CD14-positive monocyte (primary cell): ENCODE measurements at regions not wholly inside any gene's neighbourhood (a gene's known extent, or its start where the extent isn't known, plus 50 kb on each side); places are given as distances from the start of the nearest gene placed in this dataset.
A peak's percentile ranks its signal among the peaks of the same experiment; 100 is the strongest.

ENCODE experiments used
- DNase-seq, 3 donors: peaks; one replicate each; pipeline ENCODE4 v3.0.0-alpha.2; 2011 to 2022
- H2AFZ ChIP-seq: 2 replicates; pipeline ENCODE4 v1.6.0; 2012; ENCODE audit warnings: mild to moderate bottlenecking, low read depth, low read length, inconsistent platforms; ENCODE audit not compliant: insufficient read depth, poor library complexity, severe bottlenecking
- H3K27ac ChIP-seq, 2 donors: 1 replicate in 1 of 2; 2 replicates in 1 of 2; pipeline ENCODE4 v1.5.1; 2012 to 2013; ENCODE audit warnings: low read length in 2 of 2, control low read depth in 1 of 2, inconsistent platforms in 1 of 2, low read depth in 1 of 2, mild to moderate bottlenecking in 1 of 2
- H3K27me3 ChIP-seq, 2 donors: one replicate each; pipeline versions ENCODE4 v1.6.0 to v1.6.1; 2011 to 2013; ENCODE audit warnings: low read length in 2 of 2; ENCODE audit not compliant: control insufficient read depth in 2 of 2, insufficient read depth in 2 of 2
- H3K36me3 ChIP-seq, 2 donors: replicated peaks in 1 of 2; 1 replicate in 1 of 2; 2 replicates in 1 of 2; pipeline versions ENCODE4 v1.5.1 to v1.6.1; 2012 to 2013; ENCODE audit warnings: low read length in 2 of 2, control low read depth in 1 of 2, inconsistent platforms in 1 of 2, mild to moderate bottlenecking in 1 of 2; ENCODE audit not compliant: insufficient read depth in 2 of 2, control insufficient read depth in 1 of 2
- H3K4me1 ChIP-seq, 2 donors: 1 replicate in 1 of 2; 2 replicates in 1 of 2; pipeline versions ENCODE4 v1.5.1 to v1.6.1; 2012 to 2013; ENCODE audit warnings: low read length in 2 of 2, control low read depth in 1 of 2, inconsistent platforms in 1 of 2, mild to moderate bottlenecking in 1 of 2, moderate library complexity in 1 of 2; ENCODE audit not compliant: insufficient read depth in 2 of 2, control insufficient read depth in 1 of 2
- H3K4me2 ChIP-seq: replicated peaks from 2 replicates; pipeline ENCODE3; 2012; ENCODE audit warnings: low read length, moderate library complexity, mild to moderate bottlenecking; ENCODE audit not compliant: poor library complexity, severe bottlenecking; ENCODE audit errors: extremely low read depth
- H3K4me3 ChIP-seq, 3 experiments: fragments of 200-600 bp in 1 of 3; sonication (generic) in 1 of 3; replicated peaks in 1 of 3; 1 replicate in 2 of 3; 2 replicates in 1 of 3; pipeline ENCODE4 v1.5.1; 2011 to 2013; ENCODE audit warnings: low read length in 3 of 3, mild to moderate bottlenecking in 3 of 3, control low read depth in 2 of 3, low read depth in 2 of 3, inconsistent platforms in 1 of 3, moderate library complexity in 1 of 3
- H3K79me2 ChIP-seq: 2 replicates; pipeline ENCODE4 v1.6.0; 2012; ENCODE audit warnings: mild to moderate bottlenecking, control low read depth, inconsistent platforms, low read length, moderate library complexity; ENCODE audit not compliant: insufficient read depth
- H3K9ac ChIP-seq: 2 replicates; pipeline ENCODE4 v1.6.0; 2017; ENCODE audit warnings: low read length, mild to moderate bottlenecking; ENCODE audit not compliant: insufficient read depth, poor library complexity, severe bottlenecking
- H3K9me3 ChIP-seq, 2 donors: replicated peaks in 1 of 2; 1 replicate in 1 of 2; 2 replicates in 1 of 2; pipeline versions ENCODE4 v1.5.1 to v1.6.1; 2012 to 2013; ENCODE audit warnings: low read length in 2 of 2, control low read depth in 1 of 2; ENCODE audit not compliant: control insufficient read depth in 1 of 2, insufficient read depth in 1 of 2
- H4K20me1 ChIP-seq: 2 replicates; pipeline ENCODE4 v1.6.0; 2012; ENCODE audit warnings: mild to moderate bottlenecking, low read length, control low read depth, moderate library complexity; ENCODE audit not compliant: insufficient read depth
- H3K27ac Mint-ChIP-seq, 7 donors: one replicate each; pipeline ENCODE4 v1.8.0; 2020; ENCODE audit warnings: mild to moderate bottlenecking in 7 of 7, mixed read lengths in 7 of 7, moderate library complexity in 6 of 7, inconsistent platforms in 2 of 7
- H3K27me3 Mint-ChIP-seq, 3 donors: one replicate each; pipeline ENCODE4 v1.8.0; 2021 to 2022; ENCODE audit warnings: low read depth in 3 of 3, mild to moderate bottlenecking in 3 of 3, mixed read lengths in 3 of 3, moderate library complexity in 3 of 3, inconsistent platforms in 1 of 3
- H3K36me3 Mint-ChIP-seq, 2 donors: one replicate each; pipeline ENCODE4 v1.8.0; 2020; ENCODE audit warnings: mixed read lengths in 2 of 2, inconsistent platforms in 1 of 2, mild to moderate bottlenecking in 1 of 2
- H3K4me1 Mint-ChIP-seq: one replicate; pipeline ENCODE4 v1.8.0; 2020; ENCODE audit warnings: mild to moderate bottlenecking, mixed read lengths
- H3K4me3 Mint-ChIP-seq, 2 donors: one replicate each; pipeline ENCODE4 v1.8.0; 2020; ENCODE audit warnings: mild to moderate bottlenecking in 2 of 2, mixed read lengths in 2 of 2, moderate library complexity in 1 of 2
- H3K9me3 Mint-ChIP-seq, 7 donors: one replicate each; pipeline ENCODE4 v1.8.0; 2020 to 2022; ENCODE audit warnings: mixed read lengths in 7 of 7, mild to moderate bottlenecking in 6 of 7, moderate library complexity in 6 of 7, inconsistent platforms in 2 of 7
- CTCF ChIP-seq: fragments of 200-600 bp; IDR thresholded peaks from one replicate; pipeline ENCODE4 v1.8.0; 2022; ENCODE audit warnings: antibody characterized with exemption, mild to moderate bottlenecking
- WGBS: methylation state at CpG from one replicate; pipeline ENCODE4 v1.1.5; 2013; ENCODE audit warnings: missing lambda C conversion rate; ENCODE audit not compliant: insufficient coverage; 5-methylcytosine and 5-hydroxymethylcytosine counted together
- intact Hi-C, 2 donors: fragments of 100-400 bp; cut with micrococcal nuclease; formaldehyde crosslinking; loops; one replicate each; pipeline versions ENCODE4 v1.15.0 to v1.15.1; 2023

- no peak overlapping the region for H2AFZ ChIP-seq
- Mint-ChIP-seq H3K27me3 (peaks cover 2 to 4% (median 3%) of the 10 kb centered on the region in 3 donors), H3K9me3 (peaks cover 7 to 14% (median 13%) of the 10 kb centered on the region in 7 donors), H3K36me3 (peaks cover 0 to 6% of the 10 kb centered on the region in 2 donors), H3K27ac (no peak overlapping the region), H3K4me1 (peaks cover 6% of the 10 kb centered on the region), H3K4me3 (no peak overlapping the region)
- DNase-seq: no peak
- H3K79me2 ChIP-seq: no peaks in the 10 kb centered on the region
- no peaks in the 10 kb centered on the region for H3K36me3 ChIP-seq
- 100% methylated on average over 2 of the region's 12 CpGs for WGBS
- intact Hi-C loops: loop anchor here in 1 of 2 donors (10.0 kb wide), 1 partner anchor 105 kb away; no protein-coding TSS in a partner anchor
- H3K4me1 ChIP-seq: no peaks in the 10 kb centered on the region
- no peaks in the 10 kb centered on the region for H3K27me3 ChIP-seq
- no peak overlapping the region for H3K27ac ChIP-seq
- no peak overlapping the region for H3K9ac ChIP-seq
- no peak for TF ChIP-seq CTCF
- H3K9me3 ChIP-seq: peaks cover 10 to 13% of the 10 kb centered on the region in 2 donors
- no peak overlapping the region for H3K4me2 ChIP-seq
- H4K20me1 ChIP-seq: no peaks in the 10 kb centered on the region
- no peak overlapping the region for H3K4me3 ChIP-seq
These were observed 182.0 kb upstream of the IER5L start for GRCh38 chr9:129359916-129360536.

GRCh38 chr9:129359162-129359811, 181.2 kb upstream of the IER5L start:
- intact Hi-C loops: no loop called here
- 97% methylated on average over 11 of the region's 15 CpGs for WGBS
- Histone ChIP-seq H3K4me1 (no peaks in the 10 kb centered on the region), H3K4me2 (no peak overlapping the region), H2AFZ (no peak overlapping the region), H3K36me3 (no peaks in the 10 kb centered on the region), H3K79me2 (no peaks in the 10 kb centered on the region), H3K27me3 (no peaks in the 10 kb centered on the region), H4K20me1 (no peaks in the 10 kb centered on the region), H3K4me3 (no peak overlapping the region), H3K9me3 (peaks cover 11 to 15% of the 10 kb centered on the region in 2 donors), H3K27ac (no peak overlapping the region), H3K9ac (no peak overlapping the region)
- DNase-seq: no peak
- Mint-ChIP-seq H3K9me3 (peaks cover 7 to 17% (median 13%) of the 10 kb centered on the region in 7 donors), H3K27me3 (peaks cover 2 to 4% (median 3%) of the 10 kb centered on the region in 3 donors), H3K4me3 (no peak overlapping the region), H3K27ac (peak overlapping the region in 1 of 7 donors; percentile 55), H3K36me3 (peaks cover 0 to 6% of the 10 kb centered on the region in 2 donors), H3K4me1 (peaks cover 6% of the 10 kb centered on the region)
- no peak for TF ChIP-seq CTCF
